Neural progenitor cell (in vitro differentiated cells): ENCODE measurements at regions not wholly inside any gene's neighbourhood (a gene's known extent, or its start where the extent isn't known, plus 50 kb on each side); places are given as distances from the start of the nearest gene placed in this dataset.

ENCODE experiments used
- DNase-seq: peaks from one replicate; pipeline ENCODE4 v3.0.0-alpha.2; 2016; ENCODE audit warnings: low spot score
- H2AFZ ChIP-seq: fragments of 200-600 bp; sonication (generic); replicated peaks from 2 replicates; pipeline ENCODE4 v1.6.1; 2016; ENCODE audit warnings: antibody characterized with exemption
- H3F3A ChIP-seq: fragments of 200-600 bp; sonication (generic); 2 replicates; pipeline ENCODE4 v1.6.1; 2016; ENCODE audit warnings: antibody characterized with exemption, low read depth
- H3K27ac ChIP-seq: fragments of 200-600 bp; sonication (generic); 2 replicates; pipeline ENCODE4 v1.5.1; 2016; ENCODE audit warnings: mild to moderate bottlenecking
- H3K27me3 ChIP-seq: fragments of 200-600 bp; sonication (generic); 2 replicates; pipeline ENCODE4 v1.6.1; 2016; ENCODE audit warnings: mild to moderate bottlenecking, moderate library complexity
- H3K36me3 ChIP-seq: fragments of 200-600 bp; sonication (generic); 2 replicates; pipeline ENCODE4 v1.5.1; 2016
- H3K4me1 ChIP-seq: fragments of 200-600 bp; sonication (generic); 2 replicates; pipeline ENCODE4 v1.6.1; 2016; ENCODE audit warnings: mixed run types
- H3K4me2 ChIP-seq: fragments of 200-600 bp; sonication (generic); 2 replicates; pipeline ENCODE4 v1.6.1; 2016
- H3K4me3 ChIP-seq: fragments of 200-600 bp; sonication (generic); 2 replicates; pipeline ENCODE4 v1.5.1; 2016
- H3K79me2 ChIP-seq: fragments of 200-600 bp; sonication (generic); 2 replicates; pipeline ENCODE4 v1.6.1; 2016; ENCODE audit warnings: low read depth
- H3K9ac ChIP-seq: fragments of 200-600 bp; sonication (generic); 2 replicates; pipeline ENCODE4 v1.6.1; 2016
- H3K9me3 ChIP-seq: fragments of 200-600 bp; sonication (generic); 2 replicates; pipeline ENCODE4 v1.5.1; 2016; ENCODE audit warnings: low read depth
- H4K20me1 ChIP-seq: fragments of 200-600 bp; sonication (generic); 2 replicates; pipeline ENCODE4 v1.6.1; 2016; ENCODE audit warnings: low read depth
- H3K27ac Mint-ChIP-seq: 3 replicates; pipeline ENCODE4 v1.8.0; 2021; ENCODE audit warnings: mixed read lengths
- H3K27me3 Mint-ChIP-seq: 2 replicates; pipeline ENCODE4 v1.8.0; 2022; ENCODE audit warnings: low read depth, mild to moderate bottlenecking, inconsistent platforms, moderate library complexity, mixed read lengths; ENCODE audit not compliant: insufficient read depth
- H3K36me3 Mint-ChIP-seq: 3 replicates; pipeline ENCODE4 v1.8.0; 2021; ENCODE audit warnings: mixed read lengths
- H3K4me1 Mint-ChIP-seq: 3 replicates; pipeline ENCODE4 v1.8.0; 2021; ENCODE audit warnings: mixed read lengths
- H3K4me3 Mint-ChIP-seq: 3 replicates; pipeline ENCODE4 v1.8.0; 2021; ENCODE audit warnings: mild to moderate bottlenecking, moderate library complexity, mixed read lengths
- H3K9me3 Mint-ChIP-seq: 3 replicates; pipeline ENCODE4 v1.8.0; 2020; ENCODE audit warnings: mixed read lengths
- EZH2 ChIP-seq: fragments of 200-600 bp; sonication (generic); IDR thresholded peaks from 2 replicates; pipeline ENCODE4 v1.6.1; 2017; ENCODE audit warnings: antibody characterized with exemption, mild to moderate bottlenecking, moderate library complexity
- EZH2phosphoT487 ChIP-seq: fragments of 200-600 bp; sonication (generic); IDR thresholded peaks from 2 replicates; pipeline ENCODE4 v1.6.1; 2017; ENCODE audit warnings: antibody characterized with exemption
- TF ChIP-seq, protein P1 (sequence below): fragments of 200-600 bp; sonication (generic); IDR thresholded peaks from 2 replicates; pipeline ENCODE4 v1.5.1; 2017; ENCODE audit warnings: antibody characterized with exemption, mild to moderate bottlenecking

DNA sequence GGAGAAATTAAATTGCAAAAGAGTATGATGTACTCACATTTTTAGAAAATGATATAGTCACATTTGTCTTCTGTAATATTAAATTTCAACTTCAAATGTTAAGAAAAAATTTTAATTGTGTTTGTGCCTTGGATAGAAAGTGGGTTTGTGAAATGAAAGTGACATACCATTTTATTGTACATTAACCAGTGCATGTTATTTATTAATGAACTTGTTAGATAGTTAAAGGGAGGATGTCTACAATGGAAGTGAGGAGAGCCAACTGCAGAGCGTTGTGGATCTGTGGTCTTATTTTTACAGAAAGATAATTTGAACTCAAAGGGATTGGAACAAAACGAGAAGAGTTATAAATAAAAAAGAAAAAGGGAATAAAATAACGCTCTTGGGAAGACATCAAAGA lies 291.7 kb downstream of the ARL4A start:
- Mint-ChIP-seq H3K36me3 (peaks cover 15% of the 10 kb centered on the region), H3K27me3 (no peaks in the 10 kb centered on the region), H3K9me3 (peaks cover 12% of the 10 kb centered on the region), H3K4me1 (no peaks in the 10 kb centered on the region), H3K4me3 (no peak overlapping the region), H3K27ac (no peak overlapping the region)
- no peaks in the 10 kb centered on the region for H3K79me2 ChIP-seq
- DNase-seq = no peak
- H3F3A ChIP-seq = no peaks in the 10 kb centered on the region
- H3K9ac ChIP-seq = no peak overlapping the region
- H4K20me1 ChIP-seq = no peaks in the 10 kb centered on the region
- H2AFZ ChIP-seq = no peak overlapping the region
- H3K4me1 ChIP-seq = no peaks in the 10 kb centered on the region
- H3K9me3 ChIP-seq = no peaks in the 10 kb centered on the region
- no peak overlapping the region for H3K27ac ChIP-seq
- no peaks in the 10 kb centered on the region for H3K27me3 ChIP-seq
- H3K36me3 ChIP-seq = no peaks in the 10 kb centered on the region
- H3K4me3 ChIP-seq = no peak overlapping the region
- no peak overlapping the region for H3K4me2 ChIP-seq
- TF ChIP-seq EZH2phosphoT487 (no peak), EZH2 (no peak)
- TF ChIP-seq, protein P1, sequence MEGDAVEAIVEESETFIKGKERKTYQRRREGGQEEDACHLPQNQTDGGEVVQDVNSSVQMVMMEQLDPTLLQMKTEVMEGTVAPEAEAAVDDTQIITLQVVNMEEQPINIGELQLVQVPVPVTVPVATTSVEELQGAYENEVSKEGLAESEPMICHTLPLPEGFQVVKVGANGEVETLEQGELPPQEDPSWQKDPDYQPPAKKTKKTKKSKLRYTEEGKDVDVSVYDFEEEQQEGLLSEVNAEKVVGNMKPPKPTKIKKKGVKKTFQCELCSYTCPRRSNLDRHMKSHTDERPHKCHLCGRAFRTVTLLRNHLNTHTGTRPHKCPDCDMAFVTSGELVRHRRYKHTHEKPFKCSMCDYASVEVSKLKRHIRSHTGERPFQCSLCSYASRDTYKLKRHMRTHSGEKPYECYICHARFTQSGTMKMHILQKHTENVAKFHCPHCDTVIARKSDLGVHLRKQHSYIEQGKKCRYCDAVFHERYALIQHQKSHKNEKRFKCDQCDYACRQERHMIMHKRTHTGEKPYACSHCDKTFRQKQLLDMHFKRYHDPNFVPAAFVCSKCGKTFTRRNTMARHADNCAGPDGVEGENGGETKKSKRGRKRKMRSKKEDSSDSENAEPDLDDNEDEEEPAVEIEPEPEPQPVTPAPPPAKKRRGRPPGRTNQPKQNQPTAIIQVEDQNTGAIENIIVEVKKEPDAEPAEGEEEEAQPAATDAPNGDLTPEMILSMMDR = no peak

DNA sequence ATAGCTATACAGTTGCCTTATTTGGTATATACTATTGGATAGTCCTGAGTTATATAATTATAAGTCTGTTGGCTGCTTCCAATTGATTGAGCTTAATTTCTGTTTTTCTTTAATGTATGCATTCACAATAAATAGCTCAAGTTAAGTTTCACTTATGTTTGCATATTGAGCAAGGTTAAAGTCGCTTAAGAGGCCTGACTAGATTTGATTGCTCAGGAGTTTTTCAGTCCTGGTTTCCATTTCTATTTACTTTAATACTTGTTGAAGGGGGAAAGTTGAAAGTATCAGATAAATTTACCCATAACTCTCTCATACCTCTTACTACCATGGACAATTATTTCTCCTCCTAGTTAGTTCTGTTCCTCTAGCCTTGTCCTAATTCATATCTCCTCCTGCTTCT lies 294.7 kb downstream of the ARL4A start:
- H3K4me1 Mint-ChIP-seq = no peaks in the 10 kb centered on the region
- Histone ChIP-seq H3K79me2 (no peaks in the 10 kb centered on the region), H2AFZ (no peak overlapping the region), H3K27me3 (no peaks in the 10 kb centered on the region), H3K27ac (no peak overlapping the region), H3K36me3 (no peaks in the 10 kb centered on the region), H3K4me2 (no peak overlapping the region), H3K9me3 (no peaks in the 10 kb centered on the region), H4K20me1 (no peaks in the 10 kb centered on the region), H3K4me1 (no peaks in the 10 kb centered on the region), H3F3A (no peaks in the 10 kb centered on the region), H3K4me3 (no peak overlapping the region), H3K9ac (no peak overlapping the region)
- H3K4me3 Mint-ChIP-seq = no peak overlapping the region
- H3K27me3 Mint-ChIP-seq = no peaks in the 10 kb centered on the region
- DNase-seq = no peak
- H3K9me3 Mint-ChIP-seq = peaks cover 3% of the 10 kb centered on the region
- TF ChIP-seq EZH2 (no peak), EZH2phosphoT487 (no peak)
- TF ChIP-seq, protein P1 = no peak
- no peak overlapping the region for H3K27ac Mint-ChIP-seq
- peaks cover 14% of the 10 kb centered on the region for H3K36me3 Mint-ChIP-seq

DNA sequence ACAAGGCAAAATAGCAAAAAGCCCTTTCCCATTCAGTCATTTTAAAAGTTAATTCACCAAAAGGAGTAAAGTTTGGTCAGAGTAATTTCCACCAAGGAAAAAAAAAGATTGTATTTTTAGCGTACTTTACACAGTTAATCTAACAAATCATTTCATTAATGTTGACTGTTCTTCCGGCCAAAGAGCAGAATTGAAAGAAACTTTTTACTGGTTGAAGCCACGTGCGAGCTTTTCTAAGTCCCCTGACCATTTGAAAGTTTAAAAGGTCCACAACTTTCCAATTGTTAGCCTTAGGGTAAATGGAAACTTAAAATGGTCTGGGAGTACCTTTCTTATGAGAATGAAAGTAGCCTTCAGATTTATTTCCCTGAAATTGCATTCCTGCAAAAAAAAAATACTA lies 296.7 kb downstream of the ARL4A start:
- no peak overlapping the region for H3K27ac ChIP-seq
- Mint-ChIP-seq H3K27me3 (no peaks in the 10 kb centered on the region), H3K4me3 (no peak overlapping the region), H3K27ac (no peak overlapping the region), H3K4me1 (no peaks in the 10 kb centered on the region), H3K36me3 (peaks cover 20% of the 10 kb centered on the region), H3K9me3 (peaks cover 12% of the 10 kb centered on the region)
- no peaks in the 10 kb centered on the region for H3F3A ChIP-seq
- H3K4me3 ChIP-seq = no peak overlapping the region
- H3K9me3 ChIP-seq = no peaks in the 10 kb centered on the region
- no peak overlapping the region for H2AFZ ChIP-seq
- no peak for DNase-seq
- TF ChIP-seq, protein P1 = no peak
- TF ChIP-seq EZH2 (no peak), EZH2phosphoT487 (no peak)
- no peaks in the 10 kb centered on the region for H3K36me3 ChIP-seq
- no peaks in the 10 kb centered on the region for H3K79me2 ChIP-seq
- H4K20me1 ChIP-seq = no peaks in the 10 kb centered on the region
- H3K9ac ChIP-seq = no peak overlapping the region
- no peaks in the 10 kb centered on the region for H3K27me3 ChIP-seq
- no peak overlapping the region for H3K4me2 ChIP-seq
- H3K4me1 ChIP-seq = no peaks in the 10 kb centered on the region
